AG09319 (cell line): ENCODE measurements at regions not wholly inside any gene's neighbourhood (a gene's known extent, or its start where the extent isn't known, plus 50 kb on each side); places are given as distances from the start of the nearest gene placed in this dataset.
"Not testable (repeated sequence)": the region's sequence is repeated elsewhere in the genome, so short reads cannot be mapped to it uniquely, and the experiment has no call there.

Source experiments
- DNase-seq: peaks from one replicate; pipeline ENCODE4 v3.0.0-alpha.2; 2010; ENCODE audit warnings: low read depth; ENCODE audit errors: extremely low read depth
- CTCF ChIP-seq: IDR thresholded peaks from 2 replicates; pipeline ENCODE4 v1.5.1; 2011; ENCODE audit warnings: low read depth, mild to moderate bottlenecking, inconsistent platforms, low read length, moderate library complexity

GRCh38 chr11:71712846-71713245, 120.2 kb upstream of the DEFB108B start:
- DNase-seq: not testable (repeated sequence)

GRCh38 chr11:71714510-71714909, 118.5 kb upstream of the DEFB108B start:
- not testable (repeated sequence) for DNase-seq

GRCh38 chr11:71721840-71722239, 111.2 kb upstream of the DEFB108B start:
- DNase-seq: not testable (repeated sequence)

- DNase-seq: not testable (repeated sequence)
Observed at GRCh38 chr11:71723991-71724390, 109.0 kb upstream of the DEFB108B start.

- not testable (repeated sequence) for DNase-seq
Observed at GRCh38 chr11:71730748-71731147, 102.3 kb upstream of the DEFB108B start.

GRCh38 chr11:71734368-71734767, 98.6 kb upstream of the DEFB108B start:
- DNase-seq: not testable (repeated sequence)

GRCh38 chr11:71738317-71738716, 94.7 kb upstream of the DEFB108B start:
- DNase-seq: not testable (repeated sequence)

GRCh38 chr11:71743385-71743784, 89.6 kb upstream of the DEFB108B start:
- DNase-seq: not testable (repeated sequence)

GRCh38 chr11:71745656-71746055, 87.3 kb upstream of the DEFB108B start:
- DNase-seq: not testable (repeated sequence)

GRCh38 chr11:71746263-71746662, 86.7 kb upstream of the DEFB108B start:
- not testable (repeated sequence) for DNase-seq

GRCh38 chr11:71748965-71749620, 83.9 kb upstream of the DEFB108B start:
- not testable (repeated sequence) for DNase-seq

GRCh38 chr11:71750908-71751307, 82.1 kb upstream of the DEFB108B start:
- DNase-seq: not testable (repeated sequence)

GRCh38 chr11:71764695-71765491, 68.1 kb upstream of the DEFB108B start:
- DNase-seq: not testable (repeated sequence)

GRCh38 chr11:71767016-71767415, 66.0 kb upstream of the DEFB108B start:
- not testable (repeated sequence) for DNase-seq

- DNase-seq: not testable (repeated sequence)
Observed at GRCh38 chr11:71772193-71772592, 60.8 kb upstream of the DEFB108B start.

- TF ChIP-seq CTCF: no peak
- DNase-seq: no peak
Observed at GRCh38 chr11:71774603-71775222, 58.3 kb upstream of the DEFB108B start.

GRCh38 chr11:71780116-71780515, 52.9 kb upstream of the DEFB108B start:
- DNase-seq: not testable (repeated sequence)

GRCh38 chr11:71780771-71781170, 52.2 kb upstream of the DEFB108B start:
- not testable (repeated sequence) for DNase-seq

- not testable (repeated sequence) for DNase-seq
Observed at GRCh38 chr11:71781491-71781890, 51.5 kb upstream of the DEFB108B start.

GRCh38 chr11:71782229-71782861, 50.7 kb upstream of the DEFB108B start:
- not testable (repeated sequence) for DNase-seq
